ENCODE measurements at regions not wholly inside any gene's neighbourhood (a gene's known extent, or its start where the extent isn't known, plus 50 kb on each side); places are given as distances from the start of the nearest gene placed in this dataset.
"Not testable (repeated sequence)": the region's sequence is repeated elsewhere in the genome, so short reads cannot be mapped to it uniquely, and the experiment has no call there.

- no peak for DNase-seq
Measured at GRCh38 chr4:159673221-159673620, 570.3 kb downstream of the RAPGEF2 start.

- no peak for DNase-seq
Measured at GRCh38 chr4:159674241-159674640, 571.4 kb downstream of the RAPGEF2 start.

DNA sequence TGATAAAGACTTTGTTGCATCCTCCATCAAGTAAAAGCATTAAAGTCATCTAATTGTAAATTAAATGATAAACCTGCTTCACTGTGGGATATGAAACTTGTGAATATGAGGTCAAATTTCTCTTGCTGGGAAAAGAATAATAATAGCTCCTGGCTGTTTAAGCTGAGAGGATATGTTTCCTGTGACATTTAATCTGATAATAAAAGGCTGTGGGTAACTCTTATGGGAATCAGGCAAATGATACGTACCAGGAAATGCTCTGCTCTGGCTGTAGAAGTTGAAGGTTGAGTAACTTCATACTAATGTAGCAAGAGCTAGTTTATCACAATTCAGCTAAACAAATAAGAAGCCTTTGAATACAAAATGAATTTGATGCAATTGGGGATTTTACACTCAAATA, 574.6 kb downstream of the RAPGEF2 start:
- DNase-seq: no peak

- DNase-seq: no peak
Measured at GRCh38 chr4:159682996-159683395, 580.1 kb downstream of the RAPGEF2 start.

DNA sequence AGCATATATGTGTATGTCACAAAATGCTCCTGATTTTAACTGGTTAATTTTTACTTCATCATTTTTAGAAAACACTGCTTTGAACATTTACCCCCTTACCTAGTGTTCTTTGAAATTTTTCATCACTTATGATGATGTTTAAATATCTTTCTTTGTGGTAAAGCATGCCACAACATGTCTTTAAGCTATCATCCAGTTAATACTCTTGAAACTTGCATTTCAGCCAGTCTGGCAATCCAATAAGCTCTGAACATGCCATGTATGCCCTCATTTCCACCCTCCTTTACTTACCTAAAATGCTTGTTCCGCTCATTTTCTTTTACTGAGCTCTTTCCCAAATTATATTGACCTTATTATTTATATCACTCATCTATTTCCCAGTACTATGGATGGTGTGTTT, 581.2 kb downstream of the RAPGEF2 start:
- DNase-seq: no peak

GRCh38 chr4:159685340-159686092, 582.6 kb downstream of the RAPGEF2 start:
- no peak for DNase-seq

DNA sequence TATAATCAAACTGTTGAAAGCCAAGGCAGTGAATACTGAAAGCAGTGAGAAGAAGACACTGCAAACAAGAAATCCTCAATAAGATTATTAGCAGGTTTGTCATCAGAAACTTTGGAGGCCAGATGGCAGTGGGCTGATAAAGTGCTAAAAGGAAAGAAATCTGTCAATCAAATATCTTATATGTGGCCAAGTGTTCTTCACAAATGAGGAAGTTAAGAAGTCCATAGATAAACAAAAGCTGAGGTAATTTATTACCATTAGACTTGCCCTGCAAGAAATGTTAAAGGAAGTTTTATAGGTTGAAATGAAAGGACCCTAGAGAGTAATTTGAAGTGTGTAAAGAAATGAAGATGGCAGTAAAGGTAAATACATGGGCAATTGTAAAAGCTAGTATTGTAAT, 586.6 kb downstream of the RAPGEF2 start:
- DNase-seq: no peak

DNA sequence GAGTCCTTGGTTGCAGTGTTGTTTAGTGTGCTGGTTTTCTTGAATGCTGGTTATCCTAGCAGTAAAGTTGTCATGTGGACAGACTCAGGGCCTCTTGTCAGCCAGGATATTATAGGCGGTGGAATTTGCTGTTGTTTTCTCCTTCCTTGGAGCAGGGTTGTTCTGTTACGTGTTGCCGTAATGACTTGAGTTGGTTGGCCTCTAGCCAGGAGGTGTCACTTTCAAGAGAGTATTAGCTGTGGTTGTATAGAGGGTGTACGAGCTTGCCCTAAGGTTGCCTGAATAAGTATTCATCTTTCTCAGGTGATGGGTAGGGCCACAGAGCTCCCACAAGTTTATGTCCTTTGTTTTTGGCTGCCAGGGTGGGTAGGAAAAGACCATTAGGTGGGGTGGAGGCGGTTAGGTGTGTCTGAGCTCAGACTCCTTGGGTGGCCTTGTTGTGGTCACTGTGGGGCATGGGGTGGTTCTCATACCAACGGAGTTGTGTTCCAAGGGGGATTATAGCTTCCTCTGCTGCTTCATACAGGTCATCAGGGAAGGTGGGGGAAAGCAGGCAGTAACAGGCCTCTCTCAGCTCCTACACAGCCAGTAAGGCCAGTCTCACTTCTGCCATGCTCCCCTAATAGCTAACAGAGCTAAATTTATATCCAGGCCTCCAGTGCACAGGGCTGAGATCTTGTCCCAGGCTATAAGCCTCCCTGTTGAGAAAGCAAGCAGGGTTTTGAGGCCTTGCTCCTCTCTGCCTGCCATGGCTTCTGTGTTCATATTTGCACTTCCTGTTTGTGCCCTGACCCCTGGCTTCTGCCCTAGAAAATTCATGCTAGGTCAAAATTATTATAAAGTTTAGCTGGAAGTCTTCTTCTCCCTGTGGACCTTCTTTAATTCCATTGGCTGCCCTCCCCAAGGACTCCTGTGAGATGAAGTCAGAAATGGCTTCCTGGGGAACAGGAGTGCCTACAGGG, 594.7 kb downstream of the RAPGEF2 start:
- no peak for DNase-seq

DNA sequence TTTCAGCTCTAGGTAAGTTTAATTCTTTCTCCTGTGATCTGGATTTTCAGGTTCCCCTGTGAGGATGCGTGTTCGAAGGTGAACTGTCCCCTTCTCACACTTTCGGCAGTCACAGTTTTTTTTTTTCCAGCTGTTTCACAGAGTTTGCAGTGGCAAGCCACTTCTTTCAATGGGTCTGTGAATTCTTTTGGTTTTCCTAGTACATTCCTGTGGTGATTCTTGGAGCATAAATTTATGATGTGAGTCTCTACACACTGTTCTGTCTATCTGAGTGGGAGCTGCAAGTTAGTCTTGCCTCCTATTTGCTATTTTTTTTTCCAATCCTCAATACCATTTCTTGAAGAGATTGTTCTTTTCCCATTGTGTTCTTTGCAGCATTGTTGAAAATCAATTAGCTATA, 595.5 kb downstream of the RAPGEF2 start:
- no peak for DNase-seq

DNA sequence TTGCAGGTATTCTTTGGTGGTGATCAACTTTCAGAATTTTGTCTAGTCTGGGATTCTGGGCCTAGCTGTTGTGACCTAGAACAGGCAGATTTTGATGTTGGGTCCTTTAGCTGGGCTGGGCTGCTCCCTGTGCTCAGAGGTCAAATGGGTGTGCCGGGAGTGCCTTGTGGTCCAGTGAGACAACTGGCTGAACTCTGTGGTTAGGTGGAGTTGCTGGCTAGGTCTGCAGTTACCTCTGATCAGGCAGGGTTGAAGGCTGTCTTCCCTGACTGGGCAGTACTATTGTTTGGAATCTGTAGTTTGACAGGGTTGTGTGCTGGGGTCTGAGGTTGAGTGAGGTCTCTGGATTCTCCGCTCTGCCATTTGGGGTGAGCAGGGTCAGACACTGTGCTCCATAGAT, 599.3 kb downstream of the RAPGEF2 start:
- no peak for DNase-seq

DNA sequence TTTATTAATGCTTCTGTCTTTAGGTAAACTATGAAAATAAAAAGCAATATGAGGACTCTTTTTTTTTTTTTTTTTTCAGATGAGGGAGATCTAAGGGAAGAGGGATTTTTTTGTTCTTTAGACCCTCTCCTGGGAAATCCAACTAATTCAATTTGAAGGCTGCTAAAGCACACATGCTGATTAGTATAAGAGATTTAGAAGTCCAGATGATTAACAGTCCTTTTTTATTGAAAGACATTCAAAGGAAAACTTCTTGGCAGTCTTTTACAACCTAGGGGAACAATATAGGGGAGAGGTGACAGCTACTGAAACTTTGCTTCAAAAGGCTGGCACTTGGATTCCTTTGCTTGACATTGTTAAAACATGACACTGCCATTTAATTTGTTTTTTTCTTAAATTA, 602.5 kb downstream of the RAPGEF2 start:
- DNase-seq: no peak

DNA sequence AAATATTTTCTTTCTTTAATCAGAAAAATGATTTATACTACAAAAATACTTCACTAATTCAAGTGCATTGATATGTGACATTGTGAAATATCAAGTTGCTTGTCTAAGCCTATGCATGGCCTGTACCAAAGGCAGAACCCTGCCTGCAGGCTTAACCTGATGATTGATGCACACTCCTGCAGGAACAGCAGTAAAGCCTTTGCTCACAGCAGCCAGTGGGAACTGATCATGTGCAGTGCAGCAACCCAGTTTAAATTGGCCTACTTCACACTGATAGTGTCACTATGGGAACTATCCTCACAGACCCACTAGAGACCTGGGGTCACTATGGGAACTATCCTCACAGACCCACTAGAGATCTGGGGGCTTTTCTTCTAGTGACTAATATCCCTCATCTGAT, 603.8 kb downstream of the RAPGEF2 start:
- DNase-seq: no peak

DNA sequence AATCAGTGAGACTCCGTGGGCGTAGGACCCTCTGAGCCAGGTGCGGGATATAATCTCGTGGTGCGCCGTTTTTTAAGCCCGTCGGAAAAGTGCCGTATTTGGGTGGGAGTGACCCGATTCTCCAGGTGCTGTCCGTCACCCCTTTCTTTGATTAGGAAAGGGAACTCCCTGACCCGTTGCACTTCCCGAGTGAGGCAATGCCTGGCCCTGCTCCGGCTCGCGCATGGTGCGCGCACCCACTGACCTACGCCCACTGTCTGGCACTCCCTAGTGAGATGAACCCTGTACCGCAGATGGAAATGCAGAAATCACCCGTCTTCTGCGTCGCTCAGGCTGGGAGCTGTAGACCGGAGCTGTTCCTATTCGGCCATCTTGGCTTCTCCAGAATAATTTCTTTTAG, 612.3 kb downstream of the RAPGEF2 start:
- not testable (repeated sequence) for DNase-seq

- DNase-seq: no peak
Measured at GRCh38 chr4:159719531-159719930, 616.7 kb downstream of the RAPGEF2 start.

- DNase-seq: no peak
Measured at GRCh38 chr4:159722052-159722451, 619.2 kb downstream of the RAPGEF2 start.

DNA sequence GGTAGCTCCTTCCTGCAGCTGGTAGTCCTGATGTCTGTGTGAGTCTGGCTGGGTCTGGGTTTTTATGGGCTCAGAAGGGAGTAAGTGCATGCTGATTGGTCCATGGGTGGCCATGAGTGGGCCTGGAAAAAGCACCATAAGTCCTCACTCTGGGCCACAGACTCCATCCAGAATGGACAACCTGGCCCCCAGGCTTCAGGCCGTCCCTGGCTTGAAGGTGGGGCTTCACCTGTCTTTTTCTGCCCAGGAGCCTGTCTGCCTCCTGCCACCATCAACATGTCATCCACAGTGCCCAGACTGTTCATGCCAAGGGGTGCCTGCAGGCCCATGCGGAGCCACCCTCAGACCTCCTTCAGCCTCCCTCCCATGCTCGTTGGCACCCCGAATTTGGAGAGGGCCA, 620.0 kb downstream of the RAPGEF2 start:
- no peak for DNase-seq

GRCh38 chr4:159723341-159724048, 620.6 kb downstream of the RAPGEF2 start:
- DNase-seq: no peak

DNA sequence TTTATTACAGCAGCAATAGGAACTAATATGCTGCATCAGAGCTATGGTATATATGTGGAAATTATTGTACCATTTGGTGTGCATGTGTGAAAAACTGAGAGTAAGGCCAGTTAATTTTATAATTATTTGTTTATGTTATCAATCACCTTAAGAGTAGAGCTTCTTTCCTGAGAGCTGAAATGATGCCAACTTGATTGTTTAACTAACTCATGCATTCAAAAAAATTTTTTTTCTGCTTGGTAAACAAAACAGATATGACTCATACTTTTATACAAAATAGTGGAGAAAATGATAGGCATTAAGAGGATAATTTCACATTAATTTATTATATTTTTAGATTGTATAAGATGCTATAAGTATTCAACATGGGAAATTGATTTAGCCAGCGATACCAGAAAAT, 622.7 kb downstream of the RAPGEF2 start:
- no peak for DNase-seq

DNA sequence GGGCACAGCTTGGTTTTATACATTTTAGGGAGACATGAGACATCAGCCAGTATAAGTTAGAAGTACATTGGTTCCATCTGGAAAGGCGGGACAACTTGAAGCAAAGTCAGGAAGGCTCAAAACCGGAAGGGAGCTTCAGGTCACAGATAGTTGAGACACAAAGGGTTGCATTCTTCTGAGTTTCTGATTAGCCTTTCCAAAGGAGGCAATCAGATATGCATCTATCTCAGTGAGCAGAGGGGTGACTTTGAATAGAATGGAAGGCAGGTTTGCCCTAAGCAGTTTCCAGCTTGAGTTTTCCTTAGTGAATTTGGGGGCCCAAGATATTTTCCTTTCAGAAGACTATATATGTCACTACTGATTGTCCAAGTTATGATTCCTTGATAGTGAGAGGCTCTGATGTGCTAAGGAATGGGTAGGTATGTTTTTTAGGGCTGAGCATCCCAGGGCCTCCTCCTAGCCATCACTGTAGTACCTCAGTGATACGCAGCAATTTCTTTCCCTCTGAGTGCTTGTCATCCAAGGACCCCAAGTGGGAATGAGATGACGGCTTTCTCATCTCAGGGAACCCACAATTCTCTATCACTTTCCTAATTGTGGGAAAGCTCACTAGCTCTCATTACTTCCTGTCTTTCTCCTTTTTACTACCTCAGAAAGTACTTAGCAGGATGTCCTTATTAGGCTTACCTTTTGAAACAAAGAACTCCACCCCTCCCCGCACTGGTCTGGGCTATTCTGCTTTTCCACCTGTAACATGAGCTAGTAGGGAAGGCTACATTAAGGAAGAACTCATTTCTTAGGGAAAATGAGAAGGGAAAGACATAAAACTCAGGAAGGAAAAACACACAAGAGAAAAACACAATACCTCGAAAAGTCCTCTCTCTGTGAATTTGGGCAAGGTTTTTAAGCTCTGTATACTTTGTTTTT, 632.7 kb downstream of the RAPGEF2 start:
- DNase-seq: no peak

- DNase-seq: no peak
Measured at GRCh38 chr4:159736411-159736810, 633.5 kb downstream of the RAPGEF2 start.

GRCh38 chr4:159743971-159744370, 641.1 kb downstream of the RAPGEF2 start:
- no peak for DNase-seq

GRCh38 chr4:159747983-159748382, 645.1 kb downstream of the RAPGEF2 start:
- DNase-seq: no peak

All from NCI-H2227 treated with DMSO at 0.1 percent for 48 hours (cell line).